ENCODE measurements at regions not wholly inside any gene's neighbourhood (a gene's known extent, or its start where the extent isn't known, plus 50 kb on each side); places are given as distances from the start of the nearest gene placed in this dataset.

GRCh38 chr5:18119156-18119785 lies 485.0 kb downstream of the TAF11L14 start:
- in situ Hi-C loops (cut with HindIII; ENCODE audit: low pct_ligation_motif_present, low sequenced_read_pairs), result no loop called here
- Histone ChIP-seq H3K27me3 (replicated peaks) (no peaks in the 10 kb centered on the region), H3K36me3 (replicated peaks) (no peaks in the 10 kb centered on the region), H3K4me3 (ENCODE audit: low read depth, low read length) (no peak overlapping the region), H3K27ac (no peak overlapping the region)
- TF ChIP-seq, protein P1, sequence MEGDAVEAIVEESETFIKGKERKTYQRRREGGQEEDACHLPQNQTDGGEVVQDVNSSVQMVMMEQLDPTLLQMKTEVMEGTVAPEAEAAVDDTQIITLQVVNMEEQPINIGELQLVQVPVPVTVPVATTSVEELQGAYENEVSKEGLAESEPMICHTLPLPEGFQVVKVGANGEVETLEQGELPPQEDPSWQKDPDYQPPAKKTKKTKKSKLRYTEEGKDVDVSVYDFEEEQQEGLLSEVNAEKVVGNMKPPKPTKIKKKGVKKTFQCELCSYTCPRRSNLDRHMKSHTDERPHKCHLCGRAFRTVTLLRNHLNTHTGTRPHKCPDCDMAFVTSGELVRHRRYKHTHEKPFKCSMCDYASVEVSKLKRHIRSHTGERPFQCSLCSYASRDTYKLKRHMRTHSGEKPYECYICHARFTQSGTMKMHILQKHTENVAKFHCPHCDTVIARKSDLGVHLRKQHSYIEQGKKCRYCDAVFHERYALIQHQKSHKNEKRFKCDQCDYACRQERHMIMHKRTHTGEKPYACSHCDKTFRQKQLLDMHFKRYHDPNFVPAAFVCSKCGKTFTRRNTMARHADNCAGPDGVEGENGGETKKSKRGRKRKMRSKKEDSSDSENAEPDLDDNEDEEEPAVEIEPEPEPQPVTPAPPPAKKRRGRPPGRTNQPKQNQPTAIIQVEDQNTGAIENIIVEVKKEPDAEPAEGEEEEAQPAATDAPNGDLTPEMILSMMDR (IDR thresholded peaks at IDR 0.05; ENCODE audit: low read depth, low read length, missing control alignments), result no peak
- no peak for DNase-seq

- Histone ChIP-seq H3K27ac (no peak overlapping the region), H3K4me3 (ENCODE audit: low read depth, low read length) (no peak overlapping the region), H3K36me3 (replicated peaks) (no peaks in the 10 kb centered on the region), H3K27me3 (replicated peaks) (no peaks in the 10 kb centered on the region)
- no peak for DNase-seq
- TF ChIP-seq, protein P1 (IDR thresholded peaks at IDR 0.05; ENCODE audit: low read depth, low read length, missing control alignments), result no peak
- in situ Hi-C loops (cut with HindIII; ENCODE audit: low pct_ligation_motif_present, low sequenced_read_pairs), result no loop called here
Observed at GRCh38 chr5:18141222-18141621, 507.0 kb downstream of the TAF11L14 start.

GRCh38 chr5:18142831-18143230 lies 508.6 kb downstream of the TAF11L14 start:
- Histone ChIP-seq H3K4me3 (ENCODE audit: low read depth, low read length) (no peak overlapping the region), H3K27me3 (replicated peaks) (no peaks in the 10 kb centered on the region), H3K36me3 (replicated peaks) (no peaks in the 10 kb centered on the region), H3K27ac (no peak overlapping the region)
- in situ Hi-C loops (cut with HindIII; ENCODE audit: low pct_ligation_motif_present, low sequenced_read_pairs), result no loop called here
- DNase-seq, result no peak
- TF ChIP-seq, protein P1 (IDR thresholded peaks at IDR 0.05; ENCODE audit: low read depth, low read length, missing control alignments), result no peak

GRCh38 chr5:18152671-18153070 lies 518.4 kb downstream of the TAF11L14 start:
- H3K27me3 ChIP-seq (replicated peaks), result no peaks in the 10 kb centered on the region
- TF ChIP-seq, protein P1 (IDR thresholded peaks at IDR 0.05; ENCODE audit: low read depth, low read length, missing control alignments), result no peak
- DNase-seq, result no peak
- in situ Hi-C loops (cut with HindIII; ENCODE audit: low pct_ligation_motif_present, low sequenced_read_pairs), result no loop called here
- no peaks in the 10 kb centered on the region for H3K36me3 ChIP-seq (replicated peaks)
- no peak overlapping the region for H3K4me3 ChIP-seq (ENCODE audit: low read depth, low read length)
- no peak overlapping the region for H3K27ac ChIP-seq

DNA sequence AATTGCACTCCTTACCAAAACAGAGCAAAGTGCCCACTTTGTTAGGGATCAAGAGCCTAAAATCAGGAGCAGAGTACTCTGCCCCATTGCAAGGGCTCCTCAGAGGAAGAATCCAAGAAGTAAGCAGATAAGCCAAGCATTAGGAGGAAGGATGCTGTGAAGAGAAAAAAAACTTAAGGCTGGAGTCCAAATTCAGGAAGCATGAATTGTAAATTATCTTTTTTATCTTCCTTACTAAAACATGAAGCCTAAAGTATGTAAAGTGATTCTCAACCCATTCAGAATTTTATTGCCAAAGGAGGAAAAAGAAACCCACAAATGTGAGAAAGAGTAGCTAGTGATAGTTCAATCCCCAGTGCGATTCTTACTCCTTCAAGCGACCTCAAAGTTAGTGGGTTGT lies 523.9 kb downstream of the TAF11L14 start:
- Histone ChIP-seq H3K27me3 (replicated peaks) (no peaks in the 10 kb centered on the region), H3K36me3 (replicated peaks) (no peaks in the 10 kb centered on the region), H3K4me3 (ENCODE audit: low read depth, low read length) (no peak overlapping the region), H3K27ac (no peak overlapping the region)
- in situ Hi-C loops (cut with HindIII; ENCODE audit: low pct_ligation_motif_present, low sequenced_read_pairs), result no loop called here
- no peak for DNase-seq
- TF ChIP-seq, protein P1 (IDR thresholded peaks at IDR 0.05; ENCODE audit: low read depth, low read length, missing control alignments), result no peak

- no peaks in the 10 kb centered on the region for H3K36me3 ChIP-seq (replicated peaks)
- no peak for DNase-seq
- H3K4me3 ChIP-seq (ENCODE audit: low read depth, low read length), result no peak overlapping the region
- no peaks in the 10 kb centered on the region for H3K27me3 ChIP-seq (replicated peaks)
- TF ChIP-seq, protein P1 (IDR thresholded peaks at IDR 0.05; ENCODE audit: low read depth, low read length, missing control alignments), result no peak
- no peak overlapping the region for H3K27ac ChIP-seq
- in situ Hi-C loops (cut with HindIII; ENCODE audit: low pct_ligation_motif_present, low sequenced_read_pairs), result no loop called here
Observed at GRCh38 chr5:18159331-18159730, 525.1 kb downstream of the TAF11L14 start.
